Amniotic stem cell (primary cell): ENCODE measurements at regions not wholly inside any gene's neighbourhood (a gene's known extent, or its start where the extent isn't known, plus 50 kb on each side); places are given as distances from the start of the nearest gene placed in this dataset.

ENCODE experiments used
- DNase-seq: peaks from one replicate; lab custom pipeline; 2025; lab: John Stamatoyannopoulos, UW

DNA sequence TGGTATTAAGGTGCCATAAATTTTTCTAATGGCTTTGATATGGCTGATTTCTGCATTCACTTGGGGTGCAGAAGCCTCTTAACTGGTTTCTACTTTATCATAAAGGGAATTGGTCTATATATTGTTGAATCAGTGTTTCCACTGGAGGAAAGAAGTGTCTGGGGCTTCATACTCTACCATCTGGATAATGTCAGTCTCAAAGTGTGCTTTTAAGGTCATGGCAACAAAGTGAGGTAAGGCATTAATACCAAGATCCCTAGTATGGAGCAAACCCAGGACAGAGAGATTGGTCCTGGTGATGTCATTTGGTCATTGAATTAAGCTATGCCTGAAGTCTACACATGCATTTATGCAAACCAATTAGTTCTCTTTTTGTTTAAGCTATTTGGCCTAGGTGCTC, 309.9 kb downstream of the DUSP10 start:
- DNase-seq: no peak

DNA sequence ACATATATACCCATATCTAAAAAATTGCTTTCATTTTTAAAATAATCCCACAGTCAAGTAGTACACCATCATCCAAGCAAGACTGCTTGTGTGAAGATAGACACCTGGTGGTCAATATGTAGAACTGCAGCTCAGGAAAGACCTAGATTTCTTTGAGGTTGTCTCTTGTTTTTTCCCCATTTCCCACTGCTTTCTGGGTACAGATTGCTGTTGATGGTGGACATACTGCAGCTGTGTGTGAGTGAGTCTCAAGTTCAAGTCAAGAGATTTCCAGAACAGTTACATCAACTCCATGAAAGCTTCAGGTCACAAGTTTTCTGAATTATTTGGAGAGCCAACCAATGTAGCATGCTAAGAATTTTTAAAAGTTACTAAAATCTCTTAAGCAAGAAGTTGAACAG, 306.4 kb downstream of the DUSP10 start:
- DNase-seq: peak; percentile 61

DNA sequence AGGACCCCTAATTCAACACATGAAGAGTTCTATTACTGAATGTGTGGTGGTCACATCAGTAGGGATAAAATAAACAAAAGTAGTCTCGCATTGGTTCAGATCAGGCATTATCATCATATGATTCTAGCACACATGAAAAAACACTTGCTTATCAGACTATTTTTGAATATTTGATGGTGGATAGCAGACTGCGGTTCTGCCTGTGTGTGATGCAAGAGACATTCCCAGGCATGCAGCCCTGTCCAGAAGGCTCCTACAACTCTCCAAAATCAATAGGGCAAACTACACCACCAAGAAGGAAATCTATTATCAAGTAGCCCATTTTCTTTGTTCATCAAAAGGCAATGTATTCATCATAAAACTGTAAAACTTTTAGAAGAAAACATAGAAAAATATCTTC, 304.7 kb downstream of the DUSP10 start:
- no peak for DNase-seq

DNA sequence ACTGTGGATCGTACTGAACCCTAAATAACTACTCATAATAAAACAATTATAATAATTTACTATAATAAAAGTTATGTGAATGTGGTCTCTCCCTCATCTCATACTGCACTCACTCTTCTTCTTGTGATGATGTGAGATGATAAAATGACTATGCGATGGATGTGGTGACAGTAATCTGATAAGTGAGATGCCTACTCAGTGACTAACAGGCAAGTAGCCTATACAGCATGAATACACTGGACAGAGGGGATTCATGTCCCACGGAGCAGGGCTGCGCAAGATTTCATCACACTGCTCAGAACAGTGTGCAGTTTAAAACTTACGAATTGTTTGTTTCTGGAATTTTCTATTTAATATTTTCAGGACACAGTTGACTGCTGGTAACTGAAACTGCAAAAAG, 304.0 kb downstream of the DUSP10 start:
- DNase-seq: no peak

DNA sequence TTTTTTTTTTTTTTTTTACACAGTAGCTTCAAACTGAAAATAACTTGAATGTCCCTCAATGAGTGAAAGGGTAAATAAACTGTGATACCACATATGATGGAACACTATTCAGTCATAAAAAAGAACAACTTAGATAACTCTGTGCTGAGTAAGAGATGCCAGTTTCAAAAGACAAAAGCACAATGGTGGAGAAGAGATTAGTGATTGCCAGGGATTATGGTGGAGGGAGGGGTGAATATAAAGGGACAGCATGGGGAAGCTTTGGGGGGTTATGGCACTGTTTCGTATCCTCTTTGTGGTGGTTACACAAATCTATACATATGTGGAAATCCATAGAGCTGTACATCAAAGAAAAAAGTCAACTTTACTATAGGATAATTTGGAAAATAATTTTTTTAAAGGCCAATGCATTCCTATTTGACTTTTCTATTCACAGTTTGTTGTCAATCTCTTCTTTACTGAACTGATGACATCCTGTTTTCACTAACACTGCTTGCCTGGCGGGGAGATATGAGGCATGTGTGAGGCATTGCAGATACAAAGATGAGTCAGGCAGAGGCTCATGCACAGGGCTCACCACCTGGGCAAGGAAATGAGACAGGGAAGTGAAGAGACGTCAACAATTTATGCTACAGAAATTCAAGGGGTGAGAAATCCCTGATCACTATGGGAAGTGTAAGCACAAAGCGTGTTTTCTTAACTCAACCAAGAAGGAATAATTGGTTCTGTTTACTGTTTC, 302.7 kb downstream of the DUSP10 start:
- DNase-seq: peak; percentile 81

DNA sequence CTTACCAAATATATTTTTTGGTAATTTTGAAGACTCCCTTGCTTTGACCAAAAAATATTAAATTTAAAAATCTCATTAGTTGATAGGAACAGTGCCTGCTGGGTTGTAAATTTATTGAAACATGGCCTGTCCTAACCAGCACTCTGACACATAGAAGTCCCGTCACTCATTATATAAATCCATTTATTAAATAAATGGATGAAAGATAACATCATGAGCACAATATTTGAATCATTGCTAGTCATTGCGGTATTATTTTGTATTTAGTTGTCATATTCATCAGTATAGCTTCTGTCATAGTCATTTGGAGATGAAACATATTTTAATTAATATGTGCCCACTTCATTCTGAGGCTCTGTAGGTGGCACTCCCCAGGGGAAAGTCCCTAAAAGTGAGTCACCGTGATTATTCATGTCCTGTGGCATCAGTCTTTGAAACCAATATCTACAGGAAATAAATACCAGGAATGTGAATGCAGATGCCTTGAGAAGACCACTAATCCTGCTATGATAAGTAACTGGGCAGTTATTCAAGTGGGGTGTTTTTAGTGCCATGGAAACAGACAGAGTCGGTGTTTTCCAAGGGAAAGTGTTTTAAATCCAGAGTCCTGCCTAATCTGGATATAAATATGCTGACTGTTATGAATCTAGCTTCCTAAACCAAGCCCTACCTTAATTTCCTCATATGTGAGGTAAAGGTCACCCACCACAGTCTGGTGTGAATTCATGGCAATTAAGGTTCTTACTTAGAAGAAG, 302.0 kb downstream of the DUSP10 start:
- peak; percentile 95 for DNase-seq

DNA sequence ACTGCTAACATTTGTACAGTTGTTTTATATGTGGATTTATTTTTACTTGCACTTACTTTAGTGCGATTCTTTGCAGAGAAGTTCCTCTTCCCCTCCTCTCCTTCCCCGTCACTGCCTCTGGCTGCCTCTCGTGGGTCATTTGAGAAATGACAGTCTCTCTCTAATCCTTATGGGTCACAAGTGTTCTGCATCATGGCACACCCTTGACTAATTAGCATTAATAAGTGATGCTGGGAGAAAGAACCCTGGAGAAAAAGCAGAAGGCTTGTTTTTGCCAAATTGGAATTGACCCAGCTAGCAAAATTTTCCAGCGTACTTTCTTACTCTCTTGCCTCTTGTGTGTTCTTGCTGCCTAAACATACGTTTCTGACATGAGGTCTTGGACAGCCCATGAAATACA, 301.2 kb downstream of the DUSP10 start:
- no peak for DNase-seq

DNA sequence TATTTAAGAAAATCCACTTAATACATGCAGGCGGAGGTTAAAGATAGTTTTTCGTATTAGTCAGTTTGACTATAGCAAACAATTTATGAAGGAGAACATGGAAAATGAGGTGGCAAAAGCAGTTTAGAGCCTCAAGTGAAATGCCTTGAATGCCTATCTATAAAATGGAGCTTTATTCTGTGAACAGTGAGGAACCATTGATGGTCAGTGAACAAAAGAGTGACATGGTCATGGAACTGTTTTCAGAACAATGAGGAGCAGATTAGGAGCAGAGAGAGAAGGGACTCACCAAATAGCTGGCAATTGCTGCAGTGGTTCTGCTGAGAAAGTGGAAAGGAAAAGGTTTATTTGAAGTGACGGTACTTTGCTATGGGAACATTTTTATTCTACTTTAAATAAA, 299.8 kb downstream of the DUSP10 start:
- no peak for DNase-seq

DNA sequence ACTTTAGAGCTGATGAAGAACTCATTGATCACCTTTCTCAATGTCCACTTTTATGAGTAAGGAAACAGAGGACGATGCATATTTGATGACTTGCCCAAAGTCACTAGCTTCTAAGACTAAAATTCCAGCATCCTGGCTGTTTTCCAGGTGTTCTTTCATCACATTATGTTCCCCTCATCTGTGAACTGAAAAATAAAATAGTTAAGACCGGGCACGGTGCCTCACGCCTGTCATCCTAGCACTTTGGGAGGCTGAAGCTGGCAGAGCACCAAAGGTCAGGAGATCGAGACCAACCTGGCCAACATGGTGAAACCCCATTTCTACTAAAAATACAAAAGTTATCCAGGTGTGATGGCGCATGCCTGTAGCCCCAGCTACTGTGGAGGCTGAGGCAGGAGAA, 297.5 kb downstream of the DUSP10 start:
- no peak for DNase-seq

DNA sequence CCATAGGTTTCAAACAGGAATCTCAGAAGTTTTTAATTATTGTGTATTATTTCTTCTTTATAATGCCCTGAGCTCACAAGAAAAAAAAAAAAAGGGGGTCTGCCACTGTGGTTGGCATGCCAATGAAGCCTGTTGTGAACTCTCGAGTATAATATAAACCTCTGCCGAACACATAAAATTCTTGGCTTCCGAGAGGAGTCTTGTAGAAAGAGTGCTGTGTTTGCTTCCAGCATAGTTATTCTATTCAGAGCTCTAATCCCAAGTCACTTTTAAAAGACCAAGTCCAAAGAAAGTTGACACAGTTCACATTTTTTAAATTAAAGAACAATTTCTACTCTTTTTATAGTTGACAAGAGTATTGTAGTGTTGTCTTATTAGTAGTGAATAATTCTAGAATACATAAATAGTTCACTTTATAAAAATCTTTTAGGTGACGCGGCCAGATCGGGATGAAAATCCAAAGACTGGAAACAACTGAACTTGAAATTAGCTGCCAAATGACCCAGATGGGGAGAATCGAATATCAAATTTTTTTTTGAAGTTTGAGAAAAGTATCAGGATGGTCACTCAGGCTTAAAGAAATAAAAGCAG, 293.2 kb downstream of the DUSP10 start:
- DNase-seq: no peak

DNA sequence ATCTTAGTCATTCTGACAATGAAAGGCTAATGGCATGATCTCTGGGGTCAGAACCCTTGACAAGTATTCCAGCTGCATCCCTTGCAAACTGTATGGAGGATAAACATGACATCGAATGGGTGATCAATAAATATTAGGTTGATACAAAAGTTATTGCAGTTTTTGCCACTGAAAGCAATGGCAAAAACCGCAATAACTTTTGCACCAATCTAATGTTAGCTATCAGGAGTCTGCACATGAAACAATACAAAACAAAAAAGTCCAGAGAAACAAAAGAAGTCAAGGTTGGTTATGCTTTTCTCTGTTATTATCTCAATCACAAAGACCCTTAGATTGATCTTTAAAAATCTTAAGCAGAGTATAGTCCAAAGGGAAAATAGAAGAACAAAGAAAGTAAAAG, 292.7 kb downstream of the DUSP10 start:
- DNase-seq: no peak

DNA sequence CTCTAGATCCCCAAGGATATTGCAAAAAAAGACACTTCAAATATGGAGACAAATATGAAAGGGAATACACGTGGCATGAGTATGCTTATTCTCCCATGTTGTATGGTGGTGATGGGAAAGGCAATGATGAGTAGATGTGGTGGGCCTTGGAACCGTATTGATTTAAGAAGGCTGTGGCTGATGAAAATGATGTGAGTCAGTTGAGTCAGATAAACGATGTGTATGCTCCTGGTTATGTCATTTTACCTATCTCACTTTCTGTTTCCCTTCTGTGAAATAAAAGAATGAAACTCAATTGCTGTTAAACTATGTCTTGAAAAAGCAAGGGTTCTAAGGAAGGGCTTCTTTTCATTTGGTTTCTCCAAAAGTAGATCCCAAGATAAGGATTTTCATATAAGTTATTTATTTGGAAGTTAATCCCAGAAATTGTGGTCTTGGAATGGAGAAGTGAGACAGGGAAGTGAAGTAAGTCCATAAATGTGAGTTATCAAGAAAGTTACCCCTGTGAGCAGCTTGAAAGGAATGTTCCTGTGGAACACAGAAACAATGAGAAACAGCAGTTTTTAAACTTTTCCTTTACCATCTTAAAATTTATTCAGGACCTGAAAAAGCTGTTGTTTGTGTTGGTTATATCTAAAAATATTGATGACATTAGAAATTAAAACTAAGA, 292.0 kb downstream of the DUSP10 start:
- no peak for DNase-seq

DNA sequence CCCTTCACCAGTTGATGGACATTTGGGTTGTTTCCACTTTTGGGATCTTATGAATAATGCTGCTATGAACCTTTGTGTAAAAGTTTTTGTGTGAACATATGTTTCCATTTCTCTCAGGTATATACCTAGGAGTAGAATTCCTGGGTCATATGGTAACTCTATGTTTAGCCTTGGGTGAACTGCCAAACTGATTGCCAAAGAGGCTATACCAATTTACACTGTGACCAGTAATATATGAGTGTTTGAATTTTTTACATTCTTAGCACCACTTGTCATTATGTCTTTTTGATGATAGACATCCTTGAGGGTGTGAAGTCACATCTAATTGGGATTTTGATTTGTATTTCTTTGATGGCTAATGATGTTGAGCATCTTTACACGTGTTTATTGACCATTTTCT, 290.1 kb downstream of the DUSP10 start:
- no peak for DNase-seq

DNA sequence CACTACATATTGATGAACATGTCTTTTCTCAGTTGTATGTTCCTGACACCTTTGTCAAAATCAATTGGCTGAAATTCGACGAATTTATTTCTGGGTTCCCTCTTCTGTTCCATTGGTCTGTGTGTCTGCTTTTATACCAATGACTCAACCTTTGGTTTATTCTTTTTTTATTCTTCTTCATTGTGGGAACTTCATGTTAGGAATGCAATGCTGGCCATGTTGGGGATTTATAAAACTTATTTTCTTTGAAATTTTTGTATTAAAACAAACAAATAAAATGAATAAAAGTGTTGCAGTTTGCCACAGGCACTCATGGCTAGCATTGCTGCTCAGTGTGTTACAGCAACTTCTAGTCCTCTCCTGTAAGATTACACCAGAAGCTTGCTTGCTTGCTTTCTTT, 287.8 kb downstream of the DUSP10 start:
- no peak for DNase-seq

DNA sequence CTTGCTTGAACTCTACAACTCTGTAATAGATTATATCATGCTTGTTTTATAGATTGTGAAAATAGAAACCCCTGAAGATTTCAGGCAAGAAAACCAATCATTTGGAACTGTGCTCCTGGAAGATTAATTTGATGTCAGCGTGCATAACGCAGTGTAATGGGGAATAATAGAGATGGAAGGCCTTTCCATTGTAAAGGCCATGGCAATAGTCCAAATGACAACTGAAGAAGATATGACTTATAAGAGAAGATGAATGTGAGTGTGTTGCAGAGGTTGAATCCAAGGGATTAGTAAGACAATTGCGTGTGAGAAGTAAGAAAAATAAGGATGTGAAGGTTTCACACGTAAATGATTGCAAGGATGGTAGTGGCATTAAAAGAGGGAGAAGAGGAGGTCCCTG, 285.0 kb downstream of the DUSP10 start:
- no peak for DNase-seq

DNA sequence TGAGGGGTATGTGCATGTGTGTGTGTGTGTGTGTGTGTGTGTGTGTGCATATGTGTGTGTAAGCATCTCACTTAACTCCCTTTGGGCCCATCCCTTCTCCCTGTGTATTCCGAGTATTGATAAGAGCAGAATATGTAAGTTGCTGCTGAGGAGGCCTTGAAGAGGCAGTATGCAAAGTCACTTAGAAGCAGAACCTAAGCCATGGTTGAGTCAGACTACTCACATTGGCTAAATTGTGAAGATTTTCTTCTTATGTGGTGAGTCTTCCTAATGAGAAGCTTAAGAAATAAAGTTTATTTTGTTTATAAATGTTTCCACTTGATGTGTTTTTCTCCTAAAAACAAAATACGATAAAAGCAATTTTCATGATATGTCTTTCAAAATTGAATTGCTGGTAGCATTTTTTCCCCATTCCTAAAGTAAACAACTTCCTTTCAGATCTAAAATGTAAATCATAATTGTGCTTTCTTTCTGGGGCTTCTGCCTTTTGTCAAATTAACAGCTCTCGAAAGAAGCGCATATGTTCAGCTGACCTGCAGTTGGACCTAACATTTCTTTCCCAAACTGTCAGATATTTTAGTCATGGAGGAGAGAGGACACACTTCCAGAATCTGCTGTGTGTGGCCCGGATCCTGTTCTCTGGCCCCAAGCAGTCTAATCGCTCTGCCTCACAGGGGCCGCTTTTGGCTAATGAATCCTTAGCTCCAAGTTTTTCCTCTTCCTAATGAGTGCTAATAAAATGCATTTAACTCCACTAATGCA, 284.0 kb downstream of the DUSP10 start:
- no peak for DNase-seq

DNA sequence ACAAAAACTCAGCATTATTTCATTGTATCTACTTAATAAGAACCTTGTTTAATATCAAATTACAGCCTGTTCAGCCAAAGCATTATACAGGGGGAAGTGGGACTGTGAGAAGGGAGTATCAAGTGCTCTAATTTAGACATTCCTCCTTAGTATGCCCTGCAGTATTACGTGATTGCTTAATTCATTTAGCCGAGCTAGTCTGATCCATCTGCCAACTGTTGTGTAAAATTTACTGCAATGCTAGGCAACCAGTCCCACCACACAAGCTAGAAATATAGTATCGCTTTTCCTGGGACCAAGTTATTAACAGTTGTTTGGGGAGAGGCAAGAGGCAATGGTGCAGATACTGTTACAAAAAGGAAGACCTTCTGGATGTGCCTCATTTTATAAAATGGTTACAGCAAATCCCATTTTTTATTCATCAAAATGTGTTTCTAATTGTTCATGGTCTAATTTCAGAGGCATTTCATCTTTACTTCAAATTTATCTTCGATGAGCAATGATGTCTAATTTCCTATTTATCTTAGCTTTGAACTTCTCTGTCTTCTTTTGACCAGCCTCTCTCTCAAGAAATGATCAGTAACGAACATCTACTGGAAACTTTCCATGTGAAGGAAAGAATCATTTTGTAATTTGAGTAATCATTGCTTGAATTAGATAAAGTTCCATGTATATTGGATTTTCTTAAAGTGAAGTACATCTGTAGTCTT, 283.3 kb downstream of the DUSP10 start:
- peak; percentile 38 for DNase-seq

DNA sequence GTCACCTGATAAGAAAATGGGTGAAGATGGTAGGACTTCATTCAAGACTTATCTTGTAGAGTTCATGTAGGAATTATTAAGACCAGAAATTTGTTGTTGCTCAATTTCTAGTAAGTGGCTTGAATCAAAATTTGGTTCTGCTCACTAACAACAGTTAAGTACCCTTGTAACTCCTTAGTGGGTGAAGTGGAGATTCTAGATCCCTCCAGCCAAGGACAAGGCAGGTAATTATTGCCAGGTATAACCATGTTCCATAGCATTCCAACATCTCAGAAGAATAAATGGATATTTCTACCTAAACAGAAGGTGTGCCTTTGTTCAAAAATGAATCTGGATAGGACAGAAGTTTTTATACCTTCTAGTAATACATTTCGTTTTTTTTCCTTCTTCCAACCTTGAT, 282.3 kb downstream of the DUSP10 start:
- DNase-seq: no peak

DNA sequence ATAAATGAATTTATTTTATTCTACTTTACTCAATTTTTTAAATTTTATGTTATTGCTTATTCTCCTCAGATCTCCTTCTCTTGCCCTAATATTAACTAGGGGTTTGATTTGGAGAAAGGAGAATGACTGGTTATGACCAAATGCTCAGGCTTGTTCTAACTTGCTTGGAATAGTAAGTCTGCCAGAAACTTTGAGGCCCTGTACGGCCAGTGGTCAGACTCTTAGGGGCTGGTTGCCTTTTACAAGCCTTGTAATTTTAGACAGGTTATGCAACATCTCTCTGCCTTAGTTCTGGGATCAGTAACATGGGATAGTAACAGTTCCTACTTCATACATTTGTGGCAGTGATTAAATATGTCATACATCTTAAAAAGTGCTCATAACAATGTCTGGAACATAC, 279.5 kb downstream of the DUSP10 start:
- DNase-seq: no peak

DNA sequence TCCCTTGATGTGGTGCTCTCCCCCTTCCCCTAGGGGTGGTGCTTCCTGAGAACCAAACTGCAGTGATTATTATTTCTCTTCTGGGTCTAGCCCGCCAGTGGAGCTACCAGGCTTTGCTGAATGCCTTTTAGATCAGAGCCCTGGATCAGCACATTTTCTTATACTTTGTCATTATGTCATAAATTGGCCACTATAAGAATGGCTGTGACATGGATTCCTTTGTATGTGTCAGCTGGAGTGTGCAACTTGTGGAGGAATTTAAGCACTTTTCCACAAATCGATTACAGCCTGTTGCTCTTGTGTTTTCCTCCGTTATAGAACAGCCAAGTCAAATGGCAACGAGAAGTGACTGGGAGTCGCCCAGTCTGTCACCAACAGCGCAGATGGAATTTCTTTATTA, 273.3 kb downstream of the DUSP10 start:
- no peak for DNase-seq

DNA sequence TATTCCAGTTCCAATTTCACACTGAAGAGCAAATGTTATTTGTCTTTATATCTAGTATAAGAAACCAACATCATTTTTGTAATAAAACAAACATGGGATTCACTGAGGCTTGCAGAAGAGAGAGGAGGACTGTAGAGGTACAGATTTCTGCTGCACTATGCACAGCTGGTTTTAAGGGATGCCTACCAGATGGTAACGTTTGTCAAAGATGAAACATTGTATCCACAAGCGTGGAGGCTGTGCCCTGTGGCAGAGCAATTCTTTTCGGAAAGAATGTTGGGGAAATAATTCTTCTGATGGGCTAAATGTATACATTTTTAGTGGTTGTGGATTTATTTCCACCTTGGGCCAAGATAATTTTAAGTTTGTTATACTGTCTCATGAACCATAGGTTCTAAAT, 272.4 kb downstream of the DUSP10 start:
- DNase-seq: no peak
